Osteoblast (primary cell): ENCODE measurements at regions not wholly inside any gene's neighbourhood (a gene's known extent, or its start where the extent isn't known, plus 50 kb on each side); places are given as distances from the start of the nearest gene placed in this dataset.

Experiments used
- DNase-seq: peaks from one replicate; pipeline ENCODE4 v3.0.0; 2011; ENCODE audit warnings: low spot score, mixed read lengths; ENCODE audit not compliant: insufficient read length; ENCODE audit errors: missing footprints
- H2AFZ ChIP-seq: 2 replicates; pipeline ENCODE4 v1.6.0; 2011; ENCODE audit warnings: mild to moderate bottlenecking, low read length
- H3K27ac ChIP-seq: 2 replicates; pipeline ENCODE4 v1.5.1; 2011; ENCODE audit warnings: mild to moderate bottlenecking, low read depth, low read length, moderate library complexity
- H3K27me3 ChIP-seq: 2 replicates; pipeline ENCODE4 v1.6.0; 2012; ENCODE audit warnings: mild to moderate bottlenecking, control low read depth, inconsistent platforms, low read length, moderate library complexity; ENCODE audit not compliant: insufficient read depth
- H3K36me3 ChIP-seq: 2 replicates; pipeline ENCODE4 v1.5.1; 2011; ENCODE audit warnings: mild to moderate bottlenecking, low read length, control low read depth, moderate library complexity; ENCODE audit not compliant: insufficient read depth
- H3K4me1 ChIP-seq: 2 replicates; pipeline ENCODE4 v1.5.1; 2011; ENCODE audit warnings: mild to moderate bottlenecking, low read length, control low read depth, moderate library complexity; ENCODE audit not compliant: insufficient read depth
- H3K4me2 ChIP-seq: 2 replicates; pipeline ENCODE4 v1.6.0; 2011; ENCODE audit warnings: mild to moderate bottlenecking, low read length; ENCODE audit not compliant: insufficient read depth
- H3K4me3 ChIP-seq: fragments of 200-600 bp; sonication (generic); 3 replicates; pipeline ENCODE4 v1.5.1; 2012; ENCODE audit warnings: mild to moderate bottlenecking, low read length, inconsistent platforms; ENCODE audit not compliant: insufficient read depth
- H3K79me2 ChIP-seq: 2 replicates; pipeline ENCODE4 v1.6.0; 2012; ENCODE audit warnings: mild to moderate bottlenecking, low read length, control low read depth, inconsistent platforms; ENCODE audit not compliant: insufficient read depth
- H3K9me3 ChIP-seq: 2 replicates; pipeline ENCODE4 v1.5.1; 2011; ENCODE audit warnings: low read depth, low read length, control low read depth
- H4K20me1 ChIP-seq: 2 replicates; pipeline ENCODE4 v1.6.0; 2012; ENCODE audit warnings: mild to moderate bottlenecking, low read length, control low read depth; ENCODE audit not compliant: insufficient read depth
- CTCF ChIP-seq: IDR thresholded peaks from 2 replicates; pipeline ENCODE4 v1.5.1; 2011; ENCODE audit warnings: mild to moderate bottlenecking, low read depth, low read length, moderate library complexity; ENCODE audit errors: extremely low read depth

GRCh38 chr4:126702747-126703146, 930.0 kb upstream of the INTU start:
- no peaks in the 10 kb centered on the region for H3K9me3 ChIP-seq
- H2AFZ ChIP-seq = no peak overlapping the region
- no peak overlapping the region for H3K27ac ChIP-seq
- TF ChIP-seq CTCF = no peak
- no peak overlapping the region for H3K4me2 ChIP-seq
- no peaks in the 10 kb centered on the region for H3K27me3 ChIP-seq
- H3K4me1 ChIP-seq = peaks cover 4% of the 10 kb centered on the region
- H3K4me3 ChIP-seq = no peak overlapping the region
- DNase-seq = no peak
- H3K36me3 ChIP-seq = no peaks in the 10 kb centered on the region
- no peaks in the 10 kb centered on the region for H4K20me1 ChIP-seq
- H3K79me2 ChIP-seq = no peaks in the 10 kb centered on the region

- no peaks in the 10 kb centered on the region for H3K27me3 ChIP-seq
- no peaks in the 10 kb centered on the region for H3K79me2 ChIP-seq
- no peak for DNase-seq
- H4K20me1 ChIP-seq = no peaks in the 10 kb centered on the region
- no peak overlapping the region for H3K4me3 ChIP-seq
- H3K27ac ChIP-seq = no peak overlapping the region
- no peaks in the 10 kb centered on the region for H3K36me3 ChIP-seq
- H3K9me3 ChIP-seq = no peaks in the 10 kb centered on the region
- no peaks in the 10 kb centered on the region for H3K4me1 ChIP-seq
- no peak overlapping the region for H3K4me2 ChIP-seq
- H2AFZ ChIP-seq = no peak overlapping the region
- no peak for TF ChIP-seq CTCF
These were observed 927.5 kb upstream of the INTU start for GRCh38 chr4:126705266-126705665.

- H3K27ac ChIP-seq = no peak overlapping the region
These were observed 924.0 kb upstream of the INTU start for GRCh38 chr4:126708716-126709115.

GRCh38 chr4:126710935-126711334, 921.8 kb upstream of the INTU start:
- Histone ChIP-seq H2AFZ (no peak overlapping the region), H3K4me2 (no peak overlapping the region), H4K20me1 (no peaks in the 10 kb centered on the region), H3K27ac (no peak overlapping the region), H3K36me3 (no peaks in the 10 kb centered on the region), H3K9me3 (no peaks in the 10 kb centered on the region), H3K4me1 (no peaks in the 10 kb centered on the region), H3K79me2 (no peaks in the 10 kb centered on the region), H3K4me3 (no peak overlapping the region), H3K27me3 (no peaks in the 10 kb centered on the region)
- DNase-seq = no peak
- no peak for TF ChIP-seq CTCF

More at GRCh38 chr4:126708716-126709115, 924.0 kb upstream of the INTU start:
- TF ChIP-seq CTCF = no peak
- H3K36me3 ChIP-seq = no peaks in the 10 kb centered on the region
- H3K79me2 ChIP-seq = no peaks in the 10 kb centered on the region
- no peak overlapping the region for H3K4me3 ChIP-seq
- H3K9me3 ChIP-seq = no peaks in the 10 kb centered on the region
- H3K4me1 ChIP-seq = no peaks in the 10 kb centered on the region
- no peaks in the 10 kb centered on the region for H4K20me1 ChIP-seq
- H3K4me2 ChIP-seq = no peak overlapping the region
- H3K27me3 ChIP-seq = no peaks in the 10 kb centered on the region
- no peak for DNase-seq
- H2AFZ ChIP-seq = no peak overlapping the region
